Hippocampal formation (tissue), 2 donors: ENCODE measurements at regions not wholly inside any gene's neighbourhood (a gene's known extent, or its start where the extent isn't known, plus 50 kb on each side); places are given as distances from the start of the nearest gene placed in this dataset.

ENCODE experiments used
- DNase-seq, 2 donors: peaks; one replicate each; lab custom pipeline; 2025; lab: John Stamatoyannopoulos, UW

GRCh38 chr3:110749006-110749405 is 322.6 kb upstream of the NECTIN3 start:
- no peak for DNase-seq

- DNase-seq: no peak
Observed at GRCh38 chr3:110750201-110750600, 321.4 kb upstream of the NECTIN3 start.

- no peak for DNase-seq
Observed at GRCh38 chr3:110752307-110752706, 319.3 kb upstream of the NECTIN3 start.

- no peak for DNase-seq
Observed at GRCh38 chr3:110753516-110753915, 318.1 kb upstream of the NECTIN3 start.

GRCh38 chr3:110754212-110754916 is 317.3 kb upstream of the NECTIN3 start:
- no peak for DNase-seq

- DNase-seq: no peak
Observed at GRCh38 chr3:110755345-110755744, 316.3 kb upstream of the NECTIN3 start.

GRCh38 chr3:110756705-110757104 is 314.9 kb upstream of the NECTIN3 start:
- no peak for DNase-seq

GRCh38 chr3:110758208-110758607 is 313.4 kb upstream of the NECTIN3 start:
- DNase-seq: no peak

- DNase-seq: no peak
Observed at GRCh38 chr3:110767156-110767555, 304.5 kb upstream of the NECTIN3 start.

- DNase-seq: no peak
Observed at GRCh38 chr3:110767838-110768237, 303.8 kb upstream of the NECTIN3 start.

GRCh38 chr3:110773413-110773954 is 298.1 kb upstream of the NECTIN3 start:
- DNase-seq: no peak

- no peak for DNase-seq
Observed at GRCh38 chr3:110774496-110775265, 296.9 kb upstream of the NECTIN3 start.

- no peak for DNase-seq
Observed at GRCh38 chr3:110779581-110779980, 292.0 kb upstream of the NECTIN3 start.

- DNase-seq: no peak
Observed at GRCh38 chr3:110783541-110783940, 288.1 kb upstream of the NECTIN3 start.

GRCh38 chr3:110788794-110789193 is 282.8 kb upstream of the NECTIN3 start:
- no peak for DNase-seq

GRCh38 chr3:110789315-110789714 is 282.3 kb upstream of the NECTIN3 start:
- DNase-seq: no peak

- DNase-seq: no peak
Observed at GRCh38 chr3:110790631-110791030, 281.0 kb upstream of the NECTIN3 start.

GRCh38 chr3:110791995-110792686 is 279.5 kb upstream of the NECTIN3 start:
- no peak for DNase-seq

- no peak for DNase-seq
Observed at GRCh38 chr3:110793611-110794010, 278.0 kb upstream of the NECTIN3 start.

GRCh38 chr3:110795163-110795562 is 276.5 kb upstream of the NECTIN3 start:
- no peak for DNase-seq

GRCh38 chr3:110799271-110799670 is 272.3 kb upstream of the NECTIN3 start:
- no peak for DNase-seq

- DNase-seq: no peak
Observed at GRCh38 chr3:110804856-110805255, 266.8 kb upstream of the NECTIN3 start.

- no peak for DNase-seq
Observed at GRCh38 chr3:110806924-110807323, 264.7 kb upstream of the NECTIN3 start.
